Kidney (tissue), 13 donors: ENCODE measurements at regions not wholly inside any gene's neighbourhood (a gene's known extent, or its start where the extent isn't known, plus 50 kb on each side); places are given as distances from the start of the nearest gene placed in this dataset.

Experiments used
- DNase-seq, 5 donors: peaks; one replicate each; pipeline ENCODE4 v3.0.0-alpha.2; 2013 to 2020
- FAIRE-seq: peaks from 2 replicates; lab custom pipeline; 2012; peaks lifted over from hg19 to GRCh38; lab: Jason Lieb, UNC
- H3K27ac ChIP-seq, 2 donors: one replicate each; pipeline ENCODE4 v1.7.0; 2013; ENCODE audit warnings: low read depth in 2 of 2, low read length in 2 of 2, inconsistent platforms in 1 of 2
- H3K27me3 ChIP-seq: one replicate; pipeline ENCODE4 v1.7.1; 2013; ENCODE audit warnings: low read length, inconsistent platforms; ENCODE audit not compliant: control insufficient read depth, insufficient read depth
- H3K36me3 ChIP-seq, 3 donors: one replicate each; pipeline versions ENCODE4 v1.7.0 to v1.7.1; 2013; ENCODE audit warnings: low read length in 3 of 3, control low read depth in 1 of 3, inconsistent platforms in 1 of 3; ENCODE audit not compliant: insufficient read depth in 3 of 3, control insufficient read depth in 2 of 3
- H3K4me1 ChIP-seq, 3 donors: one replicate each; pipeline versions ENCODE4 v1.7.0 to v1.7.1; 2013; ENCODE audit warnings: low read length in 3 of 3, inconsistent platforms in 1 of 3, low read depth in 1 of 3; ENCODE audit not compliant: control insufficient read depth in 2 of 3, insufficient read depth in 2 of 3
- H3K4me3 ChIP-seq, 3 donors: one replicate each; pipeline versions ENCODE4 v1.7.0 to v1.8.1; 2013; ENCODE audit warnings: low read length in 3 of 3, control low read depth in 1 of 3, inconsistent platforms in 1 of 3
- H3K9ac ChIP-seq, 3 donors: one replicate each; pipeline versions ENCODE4 v1.7.0 to v1.7.1; 2013; ENCODE audit warnings: low read length in 3 of 3, control low read depth in 1 of 3, inconsistent platforms in 1 of 3
- H3K9me3 ChIP-seq, 3 donors: one replicate each; pipeline versions ENCODE4 v1.7.0 to v1.7.1; 2013; ENCODE audit warnings: low read length in 3 of 3, control low read depth in 1 of 3, inconsistent platforms in 1 of 3; ENCODE audit not compliant: control insufficient read depth in 2 of 3, insufficient read depth in 1 of 3
- intact Hi-C: fragments of 100-400 bp; cut with DNase I; formaldehyde crosslinking; loops from one replicate; pipeline ENCODE4 v1.11.1; 2022
- TF ChIP-seq, protein P1 (sequence below): IDR thresholded peaks from 3 replicates; pipeline ENCODE4 v1.5.1; 2012; ENCODE audit warnings: mild to moderate bottlenecking, moderate library complexity, borderline replicate concordance; ENCODE audit not compliant: insufficient read depth; ENCODE audit errors: extremely low read depth
- donor health status: control.
- donor health status: control.
- donor health status: control.
- donor health status: control.
- donor health status: control.
- donor health status: DM: yes; HTN: yes; CAD: no.
- donor health status: Normal renal cell carcinoma (clear cell type).

DNA sequence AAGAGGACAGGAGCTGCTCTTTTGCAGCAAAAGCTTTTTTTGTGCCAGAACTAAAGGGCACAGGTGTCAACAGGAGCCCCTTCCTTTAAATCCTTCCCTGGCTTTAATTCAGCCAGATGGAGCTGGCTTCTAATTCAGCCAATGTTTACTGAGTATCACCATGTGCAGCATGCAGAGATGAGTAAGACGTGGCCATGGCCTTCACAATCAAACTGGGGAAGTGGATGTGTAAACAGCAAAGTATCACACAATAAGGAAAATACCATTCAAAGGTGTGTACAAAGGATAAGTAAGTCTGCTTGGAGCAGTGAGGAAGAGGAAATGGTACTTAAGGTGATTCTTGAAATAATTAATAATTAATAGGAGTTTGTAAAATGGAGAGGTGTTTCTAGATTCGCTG, 243.4 kb downstream of the NXPE2 start:
- DNase-seq = no peak
- Histone ChIP-seq H3K4me3 (no peak overlapping the region), H3K36me3 (no peaks in the 10 kb centered on the region), H3K9me3 (no peaks in the 10 kb centered on the region), H3K27me3 (no peaks in the 10 kb centered on the region), H3K27ac (no peak overlapping the region), H3K9ac (no peak overlapping the region), H3K4me1 (no peaks in the 10 kb centered on the region)
- intact Hi-C loops = no loop called here
- FAIRE-seq = no peak
- TF ChIP-seq, protein P1, sequence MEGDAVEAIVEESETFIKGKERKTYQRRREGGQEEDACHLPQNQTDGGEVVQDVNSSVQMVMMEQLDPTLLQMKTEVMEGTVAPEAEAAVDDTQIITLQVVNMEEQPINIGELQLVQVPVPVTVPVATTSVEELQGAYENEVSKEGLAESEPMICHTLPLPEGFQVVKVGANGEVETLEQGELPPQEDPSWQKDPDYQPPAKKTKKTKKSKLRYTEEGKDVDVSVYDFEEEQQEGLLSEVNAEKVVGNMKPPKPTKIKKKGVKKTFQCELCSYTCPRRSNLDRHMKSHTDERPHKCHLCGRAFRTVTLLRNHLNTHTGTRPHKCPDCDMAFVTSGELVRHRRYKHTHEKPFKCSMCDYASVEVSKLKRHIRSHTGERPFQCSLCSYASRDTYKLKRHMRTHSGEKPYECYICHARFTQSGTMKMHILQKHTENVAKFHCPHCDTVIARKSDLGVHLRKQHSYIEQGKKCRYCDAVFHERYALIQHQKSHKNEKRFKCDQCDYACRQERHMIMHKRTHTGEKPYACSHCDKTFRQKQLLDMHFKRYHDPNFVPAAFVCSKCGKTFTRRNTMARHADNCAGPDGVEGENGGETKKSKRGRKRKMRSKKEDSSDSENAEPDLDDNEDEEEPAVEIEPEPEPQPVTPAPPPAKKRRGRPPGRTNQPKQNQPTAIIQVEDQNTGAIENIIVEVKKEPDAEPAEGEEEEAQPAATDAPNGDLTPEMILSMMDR = no peak

DNA sequence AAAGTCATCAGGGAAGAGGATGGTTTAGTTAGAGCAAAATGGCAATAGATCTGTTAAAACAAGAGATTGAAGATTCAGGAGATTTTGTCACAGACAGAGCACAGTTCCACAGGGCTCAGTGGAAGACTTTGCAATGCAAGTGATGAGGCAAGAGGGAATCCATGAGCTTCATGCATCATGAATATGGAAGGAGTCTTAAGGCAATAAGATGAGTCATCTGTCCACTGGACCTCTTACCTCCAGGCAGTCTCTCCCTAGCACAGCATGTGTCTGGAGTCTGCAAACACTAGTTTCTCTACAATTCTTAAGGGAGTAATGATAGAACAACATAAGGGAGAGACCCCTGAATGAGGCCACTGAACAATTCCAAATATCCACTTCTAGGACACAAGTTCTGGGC, 245.7 kb downstream of the NXPE2 start:
- Histone ChIP-seq H3K27ac (no peak overlapping the region), H3K9ac (no peak overlapping the region), H3K36me3 (no peaks in the 10 kb centered on the region), H3K4me3 (no peak overlapping the region), H3K9me3 (no peaks in the 10 kb centered on the region), H3K27me3 (no peaks in the 10 kb centered on the region), H3K4me1 (no peaks in the 10 kb centered on the region)
- intact Hi-C loops = no loop called here
- DNase-seq (no peak), FAIRE-seq (no peak)
- TF ChIP-seq, protein P1 = no peak

DNA sequence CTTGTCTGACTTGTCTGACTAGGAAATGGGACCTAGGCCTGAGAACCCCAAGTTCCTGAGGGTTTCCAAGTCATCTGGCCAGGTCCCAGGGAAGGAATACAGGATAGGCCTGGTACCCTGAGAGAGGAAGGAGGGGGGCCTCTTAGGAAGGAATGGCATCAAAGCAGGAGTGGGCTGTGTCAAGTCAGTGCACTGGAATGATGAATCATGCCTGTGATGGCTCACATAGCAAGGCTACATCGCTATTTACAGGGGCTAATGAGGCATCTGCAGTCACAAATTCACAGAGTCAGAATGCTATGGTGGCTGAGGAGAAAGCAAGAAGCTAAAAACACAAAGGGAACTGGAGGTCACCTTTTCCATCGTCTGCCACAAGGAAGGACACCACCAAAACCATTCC, 247.3 kb downstream of the NXPE2 start:
- Histone ChIP-seq H3K4me1 (no peaks in the 10 kb centered on the region), H3K27ac (no peak overlapping the region), H3K36me3 (no peaks in the 10 kb centered on the region), H3K9ac (no peak overlapping the region), H3K27me3 (no peaks in the 10 kb centered on the region), H3K4me3 (no peak overlapping the region), H3K9me3 (no peaks in the 10 kb centered on the region)
- intact Hi-C loops = no loop called here
- TF ChIP-seq, protein P1 = no peak
- no peak for FAIRE-seq
- DNase-seq = no peak

DNA sequence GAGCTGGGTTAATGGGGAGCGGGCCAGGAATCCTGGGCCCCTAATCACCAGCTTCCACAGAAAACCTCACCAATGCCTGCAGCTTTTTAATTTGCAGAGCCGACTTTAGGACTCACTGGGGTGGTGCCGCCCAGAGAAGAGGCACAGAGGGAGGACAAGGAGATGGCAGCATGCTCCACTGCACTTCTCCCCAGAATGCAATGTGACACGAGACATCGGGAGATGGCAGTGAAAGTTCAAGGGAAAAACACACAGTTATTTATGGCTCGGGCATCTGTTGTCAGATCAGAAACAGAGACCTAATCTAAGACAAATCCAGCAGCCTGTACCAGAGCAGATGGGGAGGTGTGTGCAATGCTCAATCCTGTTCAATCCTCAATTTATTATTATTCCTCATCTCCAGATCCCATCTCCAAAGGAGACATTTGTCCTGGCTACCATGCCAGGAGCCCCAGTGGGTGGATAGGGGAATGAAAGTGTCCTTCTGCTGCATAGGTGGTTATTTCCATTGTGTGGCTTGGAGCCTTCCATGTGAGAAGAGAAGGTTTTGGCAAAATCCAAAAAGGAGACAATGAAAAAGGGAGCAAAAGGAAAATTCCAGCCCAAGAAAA, 250.0 kb downstream of the NXPE2 start:
- H3K4me1 ChIP-seq = no peaks in the 10 kb centered on the region
- DNase-seq = peak in 3 of 5 donors; percentile 31 to 53 (median 48)
- H3K27me3 ChIP-seq = no peaks in the 10 kb centered on the region
- H3K9ac ChIP-seq = no peak overlapping the region
- H3K4me3 ChIP-seq = no peak overlapping the region
- H3K27ac ChIP-seq = no peak overlapping the region
- no peaks in the 10 kb centered on the region for H3K9me3 ChIP-seq
- no peaks in the 10 kb centered on the region for H3K36me3 ChIP-seq
- TF ChIP-seq, protein P1 = no peak
- intact Hi-C loops = no loop called here
- FAIRE-seq = no peak
